ENCODE measurements at regions not wholly inside any gene's neighbourhood (a gene's known extent, or its start where the extent isn't known, plus 50 kb on each side); places are given as distances from the start of the nearest gene placed in this dataset.

DNA sequence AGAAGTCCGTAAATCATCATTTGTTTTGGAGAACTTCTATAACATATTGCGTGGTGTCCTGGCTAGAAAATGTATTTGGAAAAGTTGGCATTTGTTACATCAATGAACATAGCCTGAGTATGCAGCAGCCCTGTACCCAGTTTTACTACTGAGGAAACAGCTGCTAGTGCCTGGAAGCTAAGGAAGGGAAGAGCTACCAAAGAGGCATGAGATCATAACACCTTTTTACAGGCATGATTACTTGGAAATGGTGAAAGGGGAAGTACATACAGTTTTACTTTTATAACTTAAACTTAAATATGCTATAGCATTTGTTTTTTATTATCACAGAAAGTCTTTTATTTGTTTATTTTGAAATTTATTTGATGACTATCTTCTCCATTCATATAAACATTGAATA lies 128.4 kb upstream of the MC4R start:
- TF ChIP-seq, protein P1, sequence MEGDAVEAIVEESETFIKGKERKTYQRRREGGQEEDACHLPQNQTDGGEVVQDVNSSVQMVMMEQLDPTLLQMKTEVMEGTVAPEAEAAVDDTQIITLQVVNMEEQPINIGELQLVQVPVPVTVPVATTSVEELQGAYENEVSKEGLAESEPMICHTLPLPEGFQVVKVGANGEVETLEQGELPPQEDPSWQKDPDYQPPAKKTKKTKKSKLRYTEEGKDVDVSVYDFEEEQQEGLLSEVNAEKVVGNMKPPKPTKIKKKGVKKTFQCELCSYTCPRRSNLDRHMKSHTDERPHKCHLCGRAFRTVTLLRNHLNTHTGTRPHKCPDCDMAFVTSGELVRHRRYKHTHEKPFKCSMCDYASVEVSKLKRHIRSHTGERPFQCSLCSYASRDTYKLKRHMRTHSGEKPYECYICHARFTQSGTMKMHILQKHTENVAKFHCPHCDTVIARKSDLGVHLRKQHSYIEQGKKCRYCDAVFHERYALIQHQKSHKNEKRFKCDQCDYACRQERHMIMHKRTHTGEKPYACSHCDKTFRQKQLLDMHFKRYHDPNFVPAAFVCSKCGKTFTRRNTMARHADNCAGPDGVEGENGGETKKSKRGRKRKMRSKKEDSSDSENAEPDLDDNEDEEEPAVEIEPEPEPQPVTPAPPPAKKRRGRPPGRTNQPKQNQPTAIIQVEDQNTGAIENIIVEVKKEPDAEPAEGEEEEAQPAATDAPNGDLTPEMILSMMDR (IDR thresholded peaks at IDR 0.05; ENCODE audit: insufficient read depth, low read depth, low read length) = no peak
- no peak for TF ChIP-seq EZH2 (IDR thresholded peaks at IDR 0.05; ENCODE audit: insufficient read depth, low read length)

Measured in astrocyte (in vitro differentiated cells and primary cell).